Ovary (tissue), 3 donors: ENCODE measurements at regions not wholly inside any gene's neighbourhood (a gene's known extent, or its start where the extent isn't known, plus 50 kb on each side); places are given as distances from the start of the nearest gene placed in this dataset.

Experiments used
- EP300 ChIP-seq: sonication (generic); formaldehyde crosslinking; IDR thresholded peaks from one replicate; pipeline ENCODE4 v1.6.1; 2017; ENCODE audit warnings: antibody characterized with exemption
- TF ChIP-seq, protein P1 (sequence below), 3 donors: fragments of 450-650 bp in 2 of 3; fragments of 200-600 bp in 1 of 3; IDR thresholded peaks; one replicate each; pipeline versions ENCODE4 v1.5.1 to v1.8.0; 2016 to 2022; ENCODE audit warnings: antibody characterized with exemption in 3 of 3, mild to moderate bottlenecking in 1 of 3
- donor health status: DM: no; HTN: no; CAD: no.

DNA sequence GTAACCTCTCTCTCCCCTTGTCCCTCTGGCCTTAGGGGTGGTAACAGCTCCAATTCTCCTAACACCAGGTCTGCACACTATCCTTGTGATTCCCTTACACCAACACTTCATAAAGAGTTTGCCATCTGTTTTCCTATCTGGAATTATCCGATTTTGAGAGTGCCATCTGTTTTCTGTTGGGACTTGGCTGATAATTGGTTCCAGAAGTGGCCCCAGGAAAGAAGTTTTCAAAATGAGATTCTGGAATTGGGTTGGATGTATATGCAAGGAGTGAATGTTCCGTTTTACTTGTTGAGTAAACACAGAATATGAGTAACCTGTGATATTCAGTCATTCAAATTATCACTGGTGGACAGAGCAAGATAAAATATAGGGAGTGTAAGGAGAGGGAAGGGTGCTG, 134.1 kb upstream of the HS3ST3A1 start:
- TF ChIP-seq, protein P1, sequence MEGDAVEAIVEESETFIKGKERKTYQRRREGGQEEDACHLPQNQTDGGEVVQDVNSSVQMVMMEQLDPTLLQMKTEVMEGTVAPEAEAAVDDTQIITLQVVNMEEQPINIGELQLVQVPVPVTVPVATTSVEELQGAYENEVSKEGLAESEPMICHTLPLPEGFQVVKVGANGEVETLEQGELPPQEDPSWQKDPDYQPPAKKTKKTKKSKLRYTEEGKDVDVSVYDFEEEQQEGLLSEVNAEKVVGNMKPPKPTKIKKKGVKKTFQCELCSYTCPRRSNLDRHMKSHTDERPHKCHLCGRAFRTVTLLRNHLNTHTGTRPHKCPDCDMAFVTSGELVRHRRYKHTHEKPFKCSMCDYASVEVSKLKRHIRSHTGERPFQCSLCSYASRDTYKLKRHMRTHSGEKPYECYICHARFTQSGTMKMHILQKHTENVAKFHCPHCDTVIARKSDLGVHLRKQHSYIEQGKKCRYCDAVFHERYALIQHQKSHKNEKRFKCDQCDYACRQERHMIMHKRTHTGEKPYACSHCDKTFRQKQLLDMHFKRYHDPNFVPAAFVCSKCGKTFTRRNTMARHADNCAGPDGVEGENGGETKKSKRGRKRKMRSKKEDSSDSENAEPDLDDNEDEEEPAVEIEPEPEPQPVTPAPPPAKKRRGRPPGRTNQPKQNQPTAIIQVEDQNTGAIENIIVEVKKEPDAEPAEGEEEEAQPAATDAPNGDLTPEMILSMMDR (IDR thresholded peaks at IDR 0.05) = no peak
- TF ChIP-seq EP300 = no peak
